Thoracic aorta (tissue), 2 donors: ENCODE measurements at regions not wholly inside any gene's neighbourhood (a gene's known extent, or its start where the extent isn't known, plus 50 kb on each side); places are given as distances from the start of the nearest gene placed in this dataset.

Experiments used
- ATAC-seq: fragments of 150-250 bp; one replicate; pipeline ENCODE4 v1.8.0; 2017; ENCODE audit warnings: low read depth; ENCODE audit not compliant: insufficient number of reproducible peaks, low FRiP score
- DNase-seq: peaks from one replicate; pipeline ENCODE4 v3.0.0-alpha.2; 2020; ENCODE audit warnings: low spot score
- H3K27ac ChIP-seq, 2 donors: fragments of 200-600 bp; sonication (generic); 1 replicate in 1 of 2; 2 replicates in 1 of 2; pipeline ENCODE4 v1.5.1; 2016; ENCODE audit warnings: mild to moderate bottlenecking in 2 of 2, moderate library complexity in 2 of 2
- H3K27me3 ChIP-seq: fragments of 200-600 bp; sonication (generic); replicated peaks from 2 replicates; pipeline ENCODE4 v1.6.0; 2016; ENCODE audit warnings: mild to moderate bottlenecking; ENCODE audit not compliant: insufficient read depth
- H3K36me3 ChIP-seq: fragments of 200-600 bp; sonication (generic); one replicate; pipeline ENCODE4 v1.5.1; 2016
- H3K4me1 ChIP-seq, 2 donors: fragments of 200-600 bp; sonication (generic); 1 replicate in 1 of 2; 2 replicates in 1 of 2; pipeline versions ENCODE4 v1.5.1 to v1.6.0; 2016; ENCODE audit warnings: low read depth in 2 of 2, mild to moderate bottlenecking in 1 of 2; ENCODE audit not compliant: control insufficient read depth in 1 of 2
- H3K4me3 ChIP-seq: fragments of 200-600 bp; sonication (generic); 2 replicates; pipeline ENCODE4 v1.5.1; 2016; ENCODE audit warnings: mild to moderate bottlenecking
- H3K9me3 ChIP-seq: fragments of 200-600 bp; sonication (generic); 2 replicates; pipeline ENCODE4 v1.5.1; 2016
- CTCF ChIP-seq: fragments of 200-600 bp; sonication (generic); IDR thresholded peaks from one replicate; pipeline ENCODE4 v1.5.1; 2019; ENCODE audit warnings: antibody characterized with exemption

GRCh38 chr12:84704856-84705255 is 207.7 kb downstream of the SLC6A15 start:
- DNase-seq (no peak), ATAC-seq (no peak)
- H3K27ac ChIP-seq, result no peak overlapping the region
- no peaks in the 10 kb centered on the region for H3K36me3 ChIP-seq
- H3K9me3 ChIP-seq, result no peaks in the 10 kb centered on the region
- no peaks in the 10 kb centered on the region for H3K4me1 ChIP-seq
- H3K27me3 ChIP-seq, result no peaks in the 10 kb centered on the region
- no peak for TF ChIP-seq CTCF
- H3K4me3 ChIP-seq, result no peak overlapping the region

GRCh38 chr12:84702001-84702400 is 210.6 kb downstream of the SLC6A15 start:
- Histone ChIP-seq H3K36me3 (no peaks in the 10 kb centered on the region), H3K27me3 (no peaks in the 10 kb centered on the region), H3K4me3 (no peak overlapping the region), H3K27ac (no peak overlapping the region), H3K9me3 (no peaks in the 10 kb centered on the region), H3K4me1 (no peaks in the 10 kb centered on the region)
- TF ChIP-seq CTCF, result no peak
- ATAC-seq (no peak), DNase-seq (no peak)

- H3K36me3 ChIP-seq, result no peaks in the 10 kb centered on the region
- H3K9me3 ChIP-seq, result no peaks in the 10 kb centered on the region
- no peaks in the 10 kb centered on the region for H3K27me3 ChIP-seq
- H3K4me3 ChIP-seq, result no peak overlapping the region
- H3K4me1 ChIP-seq, result no peaks in the 10 kb centered on the region
- H3K27ac ChIP-seq, result no peak overlapping the region
- TF ChIP-seq CTCF, result no peak
- no peak for DNase-seq
- no peak for ATAC-seq
Measured at GRCh38 chr12:84701041-84701440, 211.6 kb downstream of the SLC6A15 start.

GRCh38 chr12:84698576-84699333 is 213.8 kb downstream of the SLC6A15 start:
- DNase-seq (no peak), ATAC-seq (no peak)
- no peaks in the 10 kb centered on the region for H3K27me3 ChIP-seq
- H3K4me1 ChIP-seq, result no peaks in the 10 kb centered on the region
- H3K4me3 ChIP-seq, result no peak overlapping the region
- no peak overlapping the region for H3K27ac ChIP-seq
- H3K36me3 ChIP-seq, result no peaks in the 10 kb centered on the region
- TF ChIP-seq CTCF, result no peak
- no peaks in the 10 kb centered on the region for H3K9me3 ChIP-seq

- no peak for TF ChIP-seq CTCF
- Histone ChIP-seq H3K36me3 (no peaks in the 10 kb centered on the region), H3K27me3 (no peaks in the 10 kb centered on the region), H3K9me3 (no peaks in the 10 kb centered on the region), H3K27ac (no peak overlapping the region), H3K4me3 (no peak overlapping the region), H3K4me1 (no peaks in the 10 kb centered on the region)
- ATAC-seq (no peak), DNase-seq (no peak)
Measured at GRCh38 chr12:84696908-84697540, 215.6 kb downstream of the SLC6A15 start.
